Superior temporal gyrus (tissue), 1 donor: ENCODE measurements at regions not wholly inside any gene's neighbourhood (a gene's known extent, or its start where the extent isn't known, plus 50 kb on each side); places are given as distances from the start of the nearest gene placed in this dataset.
A peak's percentile ranks its signal among the peaks of the same experiment; 100 is the strongest.

ENCODE experiments used
- DNase-seq: peaks from one replicate; pipeline ENCODE4 v3.0.0-alpha.2; 2016; ENCODE audit errors: extremely low spot score

GRCh38 chrX:98362630-98363029 lies 1478.9 kb downstream of the RPA4 start:
- DNase-seq, result no peak

- no peak for DNase-seq
Measured at GRCh38 chrX:98371994-98372393, 1488.3 kb downstream of the RPA4 start.

GRCh38 chrX:98379134-98379533 lies 1495.4 kb downstream of the RPA4 start:
- no peak for DNase-seq

GRCh38 chrX:98380106-98380505 lies 1496.4 kb downstream of the RPA4 start:
- DNase-seq, result no peak

- DNase-seq, result no peak
Measured at GRCh38 chrX:98380556-98380955, 1496.8 kb downstream of the RPA4 start.

GRCh38 chrX:98398542-98398941 lies 1514.8 kb downstream of the RPA4 start:
- no peak for DNase-seq

- no peak for DNase-seq
Measured at GRCh38 chrX:98405376-98405775, 1521.7 kb downstream of the RPA4 start.

- no peak for DNase-seq
Measured at GRCh38 chrX:98407584-98407983, 1523.9 kb downstream of the RPA4 start.

- DNase-seq, result no peak
Measured at GRCh38 chrX:98409867-98410266, 1526.2 kb downstream of the RPA4 start.

- DNase-seq, result no peak
Measured at GRCh38 chrX:98412058-98412457, 1528.3 kb downstream of the RPA4 start.

- no peak for DNase-seq
Measured at GRCh38 chrX:98422536-98422935, 1538.8 kb downstream of the RPA4 start.

GRCh38 chrX:98432413-98432812 lies 1548.7 kb downstream of the RPA4 start:
- no peak for DNase-seq

GRCh38 chrX:98448524-98448923 lies 1564.8 kb downstream of the RPA4 start:
- DNase-seq, result no peak

GRCh38 chrX:98452456-98452855 lies 1568.7 kb downstream of the RPA4 start:
- no peak for DNase-seq

- DNase-seq, result no peak
Measured at GRCh38 chrX:98459669-98460068, 1576.0 kb downstream of the RPA4 start.

GRCh38 chrX:98480606-98481005 lies 1596.9 kb downstream of the RPA4 start:
- DNase-seq, result no peak

- no peak for DNase-seq
Measured at GRCh38 chrX:98481636-98482035, 1597.9 kb downstream of the RPA4 start.

GRCh38 chrX:98490670-98491069 lies 1607.0 kb downstream of the RPA4 start:
- no peak for DNase-seq

- peak; percentile 5 for DNase-seq
Measured at GRCh38 chrX:98501426-98501825, 1617.7 kb downstream of the RPA4 start.

- DNase-seq, result no peak
Measured at GRCh38 chrX:98506907-98507306, 1623.2 kb downstream of the RPA4 start.

- DNase-seq, result no peak
Measured at GRCh38 chrX:98514032-98514431, 1630.3 kb downstream of the RPA4 start.

GRCh38 chrX:98516120-98516519 lies 1632.4 kb downstream of the RPA4 start:
- DNase-seq, result no peak

- no peak for DNase-seq
Measured at GRCh38 chrX:98523026-98523425, 1639.3 kb downstream of the RPA4 start.

- DNase-seq, result no peak
Measured at GRCh38 chrX:98523521-98523920, 1639.8 kb downstream of the RPA4 start.

GRCh38 chrX:98548519-98548918 lies 1664.8 kb downstream of the RPA4 start:
- DNase-seq, result no peak
